ENCODE measurements at regions not wholly inside any gene's neighbourhood (a gene's known extent, or its start where the extent isn't known, plus 50 kb on each side); places are given as distances from the start of the nearest gene placed in this dataset.

- TF ChIP-seq ZBTB33 (IDR thresholded peaks at IDR 0.05; ENCODE audit: extremely low read depth, insufficient replicate concordance, low read length) (no peak), TCF7L2 (IDR thresholded peaks at IDR 0.05; ENCODE audit: borderline replicate concordance, extremely low read depth, insufficient read depth, insufficient read length) (no peak), ELF1 (IDR thresholded peaks at IDR 0.05; ENCODE audit: borderline replicate concordance, low read depth) (no peak), POLR2AphosphoS5 (IDR thresholded peaks at IDR 0.05; ENCODE audit: low read depth, low read length) (no peak), EGR1 (IDR thresholded peaks at IDR 0.05; ENCODE audit: low read depth) (no peak), YY1 (IDR thresholded peaks at IDR 0.05; ENCODE audit: extremely low read depth, insufficient replicate concordance, low read depth, low read length) (no peak)
Observed at GRCh38 chr3:132116601-132117000, 81.8 kb upstream of the CPNE4 start (continued).

- Histone ChIP-seq H3K4me2 (ENCODE audit: low read length) (no peak overlapping the region), H3K4me1 (ENCODE audit: control insufficient read depth in 1 of 2, insufficient read depth in 2 of 2, low read length in 2 of 2) (no peaks in the 10 kb centered on the region), H3K36me3 (ENCODE audit: control insufficient read depth in 1 of 2, insufficient read depth in 2 of 2, low read length in 2 of 2) (no peaks in the 10 kb centered on the region), H4K20me1 (ENCODE audit: insufficient read depth) (no peaks in the 10 kb centered on the region), H3K9me3 (ENCODE audit: control insufficient read depth in 1 of 2, insufficient read depth in 1 of 2, low read depth in 1 of 2, low read length in 2 of 2) (no peaks in the 10 kb centered on the region), H3K79me2 (ENCODE audit: insufficient read depth, low read length) (no peaks in the 10 kb centered on the region), H3K27ac (ENCODE audit: low read depth, low read length) (no peak overlapping the region), H3K27me3 (ENCODE audit: insufficient read depth, low read length) (no peaks in the 10 kb centered on the region), H3K9ac (ENCODE audit: low read length) (no peak overlapping the region), H3K4me3 (replicated peaks in 1 of 2; ENCODE audit: low read depth in 1 of 2, low read length in 2 of 2) (no peak overlapping the region), H2AFZ (ENCODE audit: low read depth, low read length, poor library complexity, severe bottlenecking) (no peak overlapping the region), H3K9me2 (ENCODE audit: insufficient read depth) (no peaks in the 10 kb centered on the region)
- intact Hi-C loops (cut with micrococcal nuclease): no loop called here
- CTCF ChIA-PET: no interaction called here
- DNase-seq (ENCODE audit: low read depth, low spot score) (no peak), ATAC-seq (no peak)
- BruUV-seq (replicated peaks): no TSS peak
- TF ChIP-seq EGR1 (IDR thresholded peaks at IDR 0.05; ENCODE audit: low read depth): no peak
- no peak for TF ChIP-seq REST (IDR thresholded peaks at IDR 0.05; ENCODE audit: low read depth)
- no peak for TF ChIP-seq SRF (IDR thresholded peaks at IDR 0.05; ENCODE audit: low read depth)
- no peak for TF ChIP-seq TCF7L2 (IDR thresholded peaks at IDR 0.05; ENCODE audit: borderline replicate concordance, extremely low read depth, insufficient read depth, insufficient read length)
- no peak for TF ChIP-seq EZH2phosphoT487 (IDR thresholded peaks at IDR 0.05; ENCODE audit: borderline replicate concordance)
- POLR2A ChIA-PET: interaction anchor here (0.6 kb wide), 1 partner anchor 1039 kb away, joined by 3 read pairs; no protein-coding TSS in a partner anchor
- RAD21 ChIA-PET (ENCODE audit: low non-redundant PET in 1 of 2, low total read pairs in 2 of 2, uncharacterized antibody in 2 of 2, unreplicated experiment in 2 of 2): no interaction called here
Observed at GRCh38 chr3:132117642-132118041, 82.8 kb upstream of the CPNE4 start.

Data from HCT116 (cell line).